ENCODE measurements at regions not wholly inside any gene's neighbourhood (a gene's known extent, or its start where the extent isn't known, plus 50 kb on each side); places are given as distances from the start of the nearest gene placed in this dataset.

- no peaks in the 10 kb centered on the region for H3K4me1 ChIP-seq (ENCODE audit: control insufficient read depth, extremely low read depth, insufficient read depth, low read length)
- H3K4me2 ChIP-seq (ENCODE audit: control insufficient read depth, extremely low read depth, insufficient read depth, low read depth, low read length): no peak overlapping the region
- TF ChIP-seq EZH2 (IDR thresholded peaks at IDR 0.05; ENCODE audit: low read length) (no peak), CTCF (optimal IDR thresholded peaks at IDR 0.05 in 1 of 3, IDR thresholded peaks at IDR 0.05 in 1 of 3, conservative IDR thresholded peaks at IDR 0.05 in 1 of 3; ENCODE audit: extremely low read depth in 1 of 3, insufficient read depth in 2 of 3, low read length in 3 of 3) (no peak)
- FAIRE-seq: no peak
- H2AFZ ChIP-seq (ENCODE audit: control insufficient read depth, low read length): no peak overlapping the region
- peaks cover 3% of the 10 kb centered on the region for H3K27me3 ChIP-seq (ENCODE audit: control insufficient read depth, extremely low read depth, insufficient read depth, low read length)
- H3K36me3 ChIP-seq (ENCODE audit: control insufficient read depth in 2 of 2, extremely low read depth in 1 of 2, insufficient read depth in 2 of 2, low read length in 2 of 2): no peaks in the 10 kb centered on the region
- DNase-seq (ENCODE audit: low read depth, low spot score): no peak
- peaks cover 4% of the 10 kb centered on the region for H3K9me3 ChIP-seq (ENCODE audit: control insufficient read depth, low read depth, low read length)
- no peak overlapping the region for H3K9ac ChIP-seq (ENCODE audit: control insufficient read depth, extremely low read depth, insufficient read depth, low read length)
- dilution Hi-C loops (cut with MboI; ENCODE audit: extremely low pct_ligation_motif_present, low sequenced_read_pairs): no loop called here
- no peaks in the 10 kb centered on the region for H3K9me1 ChIP-seq (ENCODE audit: control insufficient read depth, extremely low read depth, insufficient read depth, low read length)
- no peaks in the 10 kb centered on the region for H3K79me2 ChIP-seq (ENCODE audit: control insufficient read depth, insufficient read depth, low read length)
- H4K20me1 ChIP-seq (ENCODE audit: control insufficient read depth, extremely low read depth, insufficient read depth, low read length): no peaks in the 10 kb centered on the region
- H3K27ac ChIP-seq (ENCODE audit: control insufficient read depth, insufficient read depth, low read length): no peak overlapping the region
- H3K4me3 ChIP-seq (ENCODE audit: control insufficient read depth in 2 of 3, extremely low read depth in 1 of 3, insufficient read depth in 2 of 3, low read depth in 1 of 3, low read length in 3 of 3): no peak overlapping the region
Observed at GRCh38 chr10:33395201-33395600, 60.7 kb upstream of the NRP1 start.

GRCh38 chr10:33392706-33393105 lies 58.2 kb upstream of the NRP1 start:
- Histone ChIP-seq H3K27ac (ENCODE audit: control insufficient read depth, insufficient read depth, low read length) (no peak overlapping the region), H3K4me1 (ENCODE audit: control insufficient read depth, extremely low read depth, insufficient read depth, low read length) (no peaks in the 10 kb centered on the region), H3K27me3 (ENCODE audit: control insufficient read depth, extremely low read depth, insufficient read depth, low read length) (peaks cover 3% of the 10 kb centered on the region), H3K4me3 (ENCODE audit: control insufficient read depth in 2 of 3, extremely low read depth in 1 of 3, insufficient read depth in 2 of 3, low read depth in 1 of 3, low read length in 3 of 3) (no peak overlapping the region), H3K79me2 (ENCODE audit: control insufficient read depth, insufficient read depth, low read length) (no peaks in the 10 kb centered on the region), H4K20me1 (ENCODE audit: control insufficient read depth, extremely low read depth, insufficient read depth, low read length) (no peaks in the 10 kb centered on the region), H3K4me2 (ENCODE audit: control insufficient read depth, extremely low read depth, insufficient read depth, low read depth, low read length) (no peak overlapping the region), H3K9me1 (ENCODE audit: control insufficient read depth, extremely low read depth, insufficient read depth, low read length) (no peaks in the 10 kb centered on the region), H2AFZ (ENCODE audit: control insufficient read depth, low read length) (no peak overlapping the region), H3K36me3 (ENCODE audit: control insufficient read depth in 2 of 2, extremely low read depth in 1 of 2, insufficient read depth in 2 of 2, low read length in 2 of 2) (no peaks in the 10 kb centered on the region), H3K9ac (ENCODE audit: control insufficient read depth, extremely low read depth, insufficient read depth, low read length) (no peak overlapping the region), H3K9me3 (ENCODE audit: control insufficient read depth, low read depth, low read length) (peaks cover 4% of the 10 kb centered on the region)
- FAIRE-seq (no peak), DNase-seq (ENCODE audit: low read depth, low spot score) (no peak)
- no peak for TF ChIP-seq CTCF (optimal IDR thresholded peaks at IDR 0.05 in 1 of 3, IDR thresholded peaks at IDR 0.05 in 1 of 3, conservative IDR thresholded peaks at IDR 0.05 in 1 of 3; ENCODE audit: extremely low read depth in 1 of 3, insufficient read depth in 2 of 3, low read length in 3 of 3)
- TF ChIP-seq EZH2 (IDR thresholded peaks at IDR 0.05; ENCODE audit: low read length): no peak
- dilution Hi-C loops (cut with MboI; ENCODE audit: extremely low pct_ligation_motif_present, low sequenced_read_pairs): no loop called here

Measured in keratinocyte (primary cell).